GM12865 (cell line): ENCODE measurements at regions not wholly inside any gene's neighbourhood (a gene's known extent, or its start where the extent isn't known, plus 50 kb on each side); places are given as distances from the start of the nearest gene placed in this dataset.

Experiments used
- DNase-seq: peaks from one replicate; pipeline ENCODE4 v3.0.0; 2010; ENCODE audit warnings: low read depth
- H3K4me3 ChIP-seq: 2 replicates; pipeline ENCODE4 v1.5.1; 2011; ENCODE audit warnings: mild to moderate bottlenecking, low read depth, low read length, control low read depth
- TF ChIP-seq, protein P1 (sequence below): IDR thresholded peaks from 2 replicates; pipeline ENCODE4 v1.5.1; 2011; ENCODE audit warnings: low read length, control low read depth, low read depth, inconsistent platforms; ENCODE audit not compliant: insufficient read depth; ENCODE audit errors: missing control alignments

DNA sequence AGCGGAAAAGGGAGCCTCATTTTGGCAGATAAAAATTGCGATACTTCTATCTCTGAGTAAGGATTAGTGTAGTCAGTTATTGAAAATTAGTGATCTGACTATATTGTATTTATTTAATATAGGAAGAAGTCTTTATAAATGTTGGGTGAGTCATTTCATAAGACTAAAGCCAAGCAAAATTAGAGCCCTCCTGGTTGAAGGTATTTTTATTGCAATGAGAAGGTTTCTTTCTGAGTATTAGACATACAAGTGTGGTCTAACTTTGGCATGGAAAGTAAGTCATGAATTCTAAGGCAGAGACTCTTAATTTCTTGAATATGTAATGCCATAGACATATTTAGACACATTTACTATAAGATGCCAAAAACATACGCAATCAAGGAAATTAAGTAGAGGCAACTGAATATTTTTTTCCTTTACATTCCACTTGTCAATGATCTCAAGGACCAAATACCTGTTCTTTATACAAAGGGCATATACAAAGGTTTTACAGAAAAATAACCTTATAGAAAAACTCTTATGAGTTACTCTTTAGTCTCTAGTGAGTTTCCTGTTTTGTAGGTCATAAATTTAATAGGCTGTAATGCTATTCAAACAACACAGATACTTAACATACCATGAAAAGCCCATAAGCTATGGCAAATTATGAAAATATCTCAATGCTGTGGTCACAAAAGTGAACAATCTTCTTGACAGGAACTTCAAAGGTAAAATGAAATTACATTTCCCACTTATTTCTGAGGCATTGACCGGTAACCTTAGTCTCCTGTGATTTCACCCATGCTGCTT is 156.6 kb upstream of the BTG1 start:
- no peak overlapping the region for H3K4me3 ChIP-seq
- TF ChIP-seq, protein P1, sequence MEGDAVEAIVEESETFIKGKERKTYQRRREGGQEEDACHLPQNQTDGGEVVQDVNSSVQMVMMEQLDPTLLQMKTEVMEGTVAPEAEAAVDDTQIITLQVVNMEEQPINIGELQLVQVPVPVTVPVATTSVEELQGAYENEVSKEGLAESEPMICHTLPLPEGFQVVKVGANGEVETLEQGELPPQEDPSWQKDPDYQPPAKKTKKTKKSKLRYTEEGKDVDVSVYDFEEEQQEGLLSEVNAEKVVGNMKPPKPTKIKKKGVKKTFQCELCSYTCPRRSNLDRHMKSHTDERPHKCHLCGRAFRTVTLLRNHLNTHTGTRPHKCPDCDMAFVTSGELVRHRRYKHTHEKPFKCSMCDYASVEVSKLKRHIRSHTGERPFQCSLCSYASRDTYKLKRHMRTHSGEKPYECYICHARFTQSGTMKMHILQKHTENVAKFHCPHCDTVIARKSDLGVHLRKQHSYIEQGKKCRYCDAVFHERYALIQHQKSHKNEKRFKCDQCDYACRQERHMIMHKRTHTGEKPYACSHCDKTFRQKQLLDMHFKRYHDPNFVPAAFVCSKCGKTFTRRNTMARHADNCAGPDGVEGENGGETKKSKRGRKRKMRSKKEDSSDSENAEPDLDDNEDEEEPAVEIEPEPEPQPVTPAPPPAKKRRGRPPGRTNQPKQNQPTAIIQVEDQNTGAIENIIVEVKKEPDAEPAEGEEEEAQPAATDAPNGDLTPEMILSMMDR, result no peak
- DNase-seq, result no peak

DNA sequence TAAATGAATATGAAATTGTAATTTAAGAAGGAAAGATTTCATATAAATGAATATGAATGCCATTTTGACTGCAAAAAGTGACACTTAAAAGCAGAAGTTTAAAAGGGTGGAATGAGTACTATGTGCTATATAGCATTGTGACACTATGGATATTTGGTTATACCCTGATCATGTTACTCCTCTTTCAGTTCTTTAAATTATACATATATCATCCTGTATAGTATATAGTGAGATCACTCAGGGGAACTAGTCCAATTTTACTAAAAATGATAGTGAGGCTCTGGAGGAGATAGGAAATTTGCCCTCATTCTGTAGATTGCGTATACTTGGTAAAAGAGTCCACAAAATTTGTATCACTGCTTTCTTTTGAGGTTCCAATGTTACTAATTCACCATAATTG is 155.7 kb upstream of the BTG1 start:
- TF ChIP-seq, protein P1, result no peak
- DNase-seq, result no peak
- no peak overlapping the region for H3K4me3 ChIP-seq

DNA sequence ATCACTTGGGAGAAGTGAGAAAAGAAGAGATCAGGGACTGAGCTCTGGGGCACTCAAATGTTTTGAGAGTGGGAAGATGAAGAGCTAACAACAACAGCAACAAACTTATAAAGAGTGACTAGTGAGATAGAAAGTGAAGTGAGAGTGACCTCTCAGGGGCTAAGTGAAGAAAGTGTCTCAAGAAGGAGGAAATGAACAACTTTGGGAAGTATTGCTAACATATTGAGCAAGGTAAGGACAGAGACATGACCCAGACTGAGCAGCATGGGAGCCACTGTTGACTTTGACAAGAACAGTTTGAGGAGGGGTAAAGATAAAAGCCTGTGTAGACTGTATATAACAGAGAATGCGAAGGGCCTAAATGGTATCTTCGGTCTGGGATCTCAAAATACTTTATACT is 155.1 kb upstream of the BTG1 start:
- DNase-seq, result no peak
- TF ChIP-seq, protein P1, result no peak
- H3K4me3 ChIP-seq, result no peak overlapping the region

DNA sequence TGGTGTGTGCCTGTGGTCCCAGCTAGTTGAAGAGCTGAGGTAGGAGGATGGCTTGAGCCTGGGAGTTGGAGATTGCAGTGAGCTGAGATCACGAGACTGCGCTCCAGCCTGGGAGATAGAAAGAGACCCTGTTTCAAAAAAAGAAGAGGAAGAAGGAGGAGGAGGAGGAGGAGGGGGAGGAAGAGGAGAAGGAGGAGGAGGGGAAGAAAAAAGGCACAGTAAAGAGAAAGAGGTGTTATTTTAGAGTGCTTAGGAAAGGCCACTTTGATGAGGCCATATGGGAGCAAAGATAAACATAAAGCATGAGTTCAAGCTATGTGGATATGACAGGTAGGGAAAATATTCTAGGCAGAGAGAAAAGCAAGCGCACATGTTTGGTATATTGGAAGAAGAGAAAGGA is 154.1 kb upstream of the BTG1 start:
- no peak overlapping the region for H3K4me3 ChIP-seq
- no peak for DNase-seq
- TF ChIP-seq, protein P1, result no peak

GRCh38 chr12:92299344-92299743 is 153.7 kb upstream of the BTG1 start:
- TF ChIP-seq, protein P1, result no peak
- H3K4me3 ChIP-seq, result no peak overlapping the region
- no peak for DNase-seq

GRCh38 chr12:92297932-92298696 is 152.5 kb upstream of the BTG1 start:
- TF ChIP-seq, protein P1, result no peak
- H3K4me3 ChIP-seq, result no peak overlapping the region
- DNase-seq, result peak; percentile 20
